ENCODE measurements at regions not wholly inside any gene's neighbourhood (a gene's known extent, or its start where the extent isn't known, plus 50 kb on each side); places are given as distances from the start of the nearest gene placed in this dataset.

DNA sequence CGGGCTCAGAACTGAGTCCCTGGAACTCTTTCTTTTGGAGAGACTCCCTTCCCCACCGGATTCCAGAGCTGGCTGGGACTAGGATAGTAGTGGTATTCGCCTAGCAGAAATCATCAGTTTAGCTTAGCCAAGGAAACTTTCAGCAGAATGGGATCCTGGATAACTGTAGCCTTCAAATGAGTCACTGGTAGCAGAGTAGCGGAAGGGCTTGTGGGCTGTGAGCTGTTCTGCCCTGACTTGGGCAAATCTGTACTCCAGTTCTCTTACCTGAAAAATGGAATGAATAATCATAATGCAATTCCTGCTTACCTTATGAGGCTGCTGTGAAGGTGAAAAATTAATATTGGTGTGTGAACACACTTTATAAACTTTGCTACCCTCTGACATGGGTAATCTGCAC, 244.3 kb upstream of the CHD6 start:
- no peak for TF ChIP-seq EZH2 (IDR thresholded peaks at IDR 0.05; ENCODE audit: low read depth, low read length, severe bottlenecking)
- TF ChIP-seq TAF1 (IDR thresholded peaks at IDR 0.05; ENCODE audit: low read depth, low read length) = no peak
- TF ChIP-seq POLR2A (IDR thresholded peaks at IDR 0.05; ENCODE audit: control extremely low read depth in 1 of 2, low read depth in 2 of 2, low read length in 2 of 2) = no peak
- TF ChIP-seq CTCF (IDR thresholded peaks at IDR 0.05; ENCODE audit: control extremely low read depth in 1 of 3, insufficient read depth in 1 of 3, low read depth in 1 of 3, low read length in 3 of 3) = no peak
- no peak for TF ChIP-seq RAD21 (IDR thresholded peaks at IDR 0.05 in 1 of 2, conservative IDR thresholded peaks at IDR 0.05 in 1 of 2; ENCODE audit: low read depth in 2 of 2, low read length in 2 of 2)
- no peak for TF ChIP-seq JUND (IDR thresholded peaks at IDR 0.05; ENCODE audit: low read length)
- no peak for TF ChIP-seq GABPA (IDR thresholded peaks at IDR 0.05; ENCODE audit: borderline replicate concordance, insufficient read depth, low read length)
- TF ChIP-seq MAX (IDR thresholded peaks at IDR 0.05) = no peak

All from H1 (cell line).